Omental fat pad (tissue), 3 donors: ENCODE measurements at regions not wholly inside any gene's neighbourhood (a gene's known extent, or its start where the extent isn't known, plus 50 kb on each side); places are given as distances from the start of the nearest gene placed in this dataset.

Experiments used
- ATAC-seq: fragments of 150-250 bp; one replicate; pipeline ENCODE4 v1.9.1; 2016; ENCODE audit warnings: mild to moderate bottlenecking, moderate library complexity; ENCODE audit not compliant: low FRiP score
- DNase-seq: peaks from one replicate; pipeline ENCODE4 v3.0.0-alpha.2; 2019; ENCODE audit warnings: low spot score
- CTCF ChIP-seq, 3 donors: fragments of 450-650 bp; IDR thresholded peaks; one replicate each; pipeline ENCODE4 v1.5.1; 2016 to 2017; ENCODE audit warnings: antibody characterized with exemption in 3 of 3, mild to moderate bottlenecking in 3 of 3, moderate library complexity in 2 of 3

- ATAC-seq (no peak), DNase-seq (no peak)
- TF ChIP-seq CTCF (IDR thresholded peaks at IDR 0.05) = no peak
Measured at GRCh38 chr10:75332081-75332480, 69.5 kb downstream of the ZNF503 start.

GRCh38 chr10:75331081-75331480 lies 70.5 kb downstream of the ZNF503 start:
- no peak for TF ChIP-seq CTCF (IDR thresholded peaks at IDR 0.05)
- ATAC-seq (no peak), DNase-seq (no peak)

GRCh38 chr10:75329190-75329745 lies 72.3 kb downstream of the ZNF503 start:
- DNase-seq (no peak), ATAC-seq (no peak)
- no peak for TF ChIP-seq CTCF (IDR thresholded peaks at IDR 0.05)

GRCh38 chr10:75326306-75326705 lies 75.3 kb downstream of the ZNF503 start:
- no peak for ATAC-seq
- no peak for TF ChIP-seq CTCF (IDR thresholded peaks at IDR 0.05)

GRCh38 chr10:75319274-75319673 lies 82.3 kb downstream of the ZNF503 start:
- no peak for TF ChIP-seq CTCF (IDR thresholded peaks at IDR 0.05)
- ATAC-seq = no peak

More at GRCh38 chr10:75326306-75326705, 75.3 kb downstream of the ZNF503 start:
- DNase-seq = no peak

GRCh38 chr10:75314570-75314969 lies 78.8 kb upstream of the COMTD1 start:
- no peak for ATAC-seq
- no peak for TF ChIP-seq CTCF (IDR thresholded peaks at IDR 0.05)
- no peak for DNase-seq

More at GRCh38 chr10:75319274-75319673, 82.3 kb downstream of the ZNF503 start:
- no peak for DNase-seq

- ATAC-seq (no peak), DNase-seq (no peak)
- TF ChIP-seq CTCF (IDR thresholded peaks at IDR 0.05) = no peak
Measured at GRCh38 chr10:75312440-75312839, 76.7 kb upstream of the COMTD1 start.
